DND-41 (cell line): ENCODE measurements at regions not wholly inside any gene's neighbourhood (a gene's known extent, or its start where the extent isn't known, plus 50 kb on each side); places are given as distances from the start of the nearest gene placed in this dataset.

ENCODE experiments used
- CTCF ChIP-seq: IDR thresholded peaks from 2 replicates; pipeline ENCODE4 v1.5.1; 2012; ENCODE audit warnings: borderline replicate concordance, low read length, moderate library complexity, mild to moderate bottlenecking; ENCODE audit not compliant: poor library complexity, severe bottlenecking; ENCODE audit errors: extremely low read depth
- EZH2 ChIP-seq: IDR thresholded peaks from 3 replicates; pipeline ENCODE4 v1.6.1; 2012; ENCODE audit warnings: borderline replicate concordance, low read depth, mild to moderate bottlenecking, moderate library complexity, low read length, inconsistent platforms; ENCODE audit not compliant: severe bottlenecking

GRCh38 chr6:10099529-10100140 is 315.2 kb downstream of the TFAP2A start:
- TF ChIP-seq CTCF (no peak), EZH2 (no peak)
